ENCODE measurements at regions not wholly inside any gene's neighbourhood (a gene's known extent, or its start where the extent isn't known, plus 50 kb on each side); places are given as distances from the start of the nearest gene placed in this dataset.

GRCh38 chr10:118498623-118499022 is 96.8 kb downstream of the PRLHR start:
- DNase-seq (ENCODE audit: low spot score) = no peak
- no peak overlapping the region for H3K27ac ChIP-seq (ENCODE audit: low read depth in 1 of 2, low read length in 2 of 2)
- H3K9me3 ChIP-seq (ENCODE audit: control insufficient read depth in 4 of 4, low read length in 3 of 4) = no peaks in the 10 kb centered on the region
- WGBS = 76% methylated on average over 4 of the region's 4 CpGs
- H3K4me3 ChIP-seq (ENCODE audit: low read depth in 1 of 3, low read length in 3 of 3) = no peak overlapping the region
- no peaks in the 10 kb centered on the region for H3K27me3 ChIP-seq (ENCODE audit: control insufficient read depth in 4 of 4, insufficient read depth in 4 of 4, low read length in 3 of 4)
- TF ChIP-seq, protein P1, sequence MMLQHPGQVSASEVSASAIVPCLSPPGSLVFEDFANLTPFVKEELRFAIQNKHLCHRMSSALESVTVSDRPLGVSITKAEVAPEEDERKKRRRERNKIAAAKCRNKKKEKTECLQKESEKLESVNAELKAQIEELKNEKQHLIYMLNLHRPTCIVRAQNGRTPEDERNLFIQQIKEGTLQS (IDR thresholded peaks at IDR 0.05) = no peak
- TF ChIP-seq RXRA (IDR thresholded peaks at IDR 0.05) = no peak
- TF ChIP-seq EGR1 (IDR thresholded peaks at IDR 0.05; ENCODE audit: low read depth in 2 of 2) = no peak
- TF ChIP-seq TAF1 (conservative IDR thresholded peaks at IDR 0.05) = no peak
- no peak for TF ChIP-seq CTCF (IDR thresholded peaks at IDR 0.05; ENCODE audit: low read depth, low read length, missing input control)
- TF ChIP-seq ZBTB33 (IDR thresholded peaks at IDR 0.05) = no peak
- no peaks in the 10 kb centered on the region for H3K36me3 ChIP-seq (ENCODE audit: control insufficient read depth in 4 of 4, insufficient read depth in 3 of 4, low read depth in 1 of 4, low read length in 3 of 4)
- H3K9ac ChIP-seq (ENCODE audit: low read depth in 1 of 2, low read length in 2 of 2) = no peak overlapping the region
- H3K4me1 ChIP-seq (ENCODE audit: control insufficient read depth in 4 of 4, insufficient read depth in 4 of 4, low read length in 3 of 4) = no peaks in the 10 kb centered on the region

GRCh38 chr10:118497227-118497626 is 98.2 kb downstream of the PRLHR start:
- WGBS = 84% methylated on average over 8 of the region's 8 CpGs
- DNase-seq (ENCODE audit: low spot score) = no peak
- TF ChIP-seq, protein P2, sequence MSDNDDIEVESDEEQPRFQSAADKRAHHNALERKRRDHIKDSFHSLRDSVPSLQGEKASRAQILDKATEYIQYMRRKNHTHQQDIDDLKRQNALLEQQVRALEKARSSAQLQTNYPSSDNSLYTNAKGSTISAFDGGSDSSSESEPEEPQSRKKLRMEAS (IDR thresholded peaks at IDR 0.05) = no peak
- no peak for TF ChIP-seq FOXA1 (IDR thresholded peaks at IDR 0.05)
- no peak for TF ChIP-seq JUND (IDR thresholded peaks at IDR 0.05)
- no peak for TF ChIP-seq GABPA (IDR thresholded peaks at IDR 0.05 in 1 of 2, conservative IDR thresholded peaks at IDR 0.05 in 1 of 2)
- TF ChIP-seq ZBTB33 (IDR thresholded peaks at IDR 0.05) = no peak
- no peak for TF ChIP-seq RAD21 (IDR thresholded peaks at IDR 0.05)
- TF ChIP-seq EGR1 (IDR thresholded peaks at IDR 0.05; ENCODE audit: low read depth in 2 of 2) = no peak
- TF ChIP-seq HNF4A (conservative IDR thresholded peaks at IDR 0.05) = no peak
- no peak for TF ChIP-seq REST (IDR thresholded peaks at IDR 0.05)
- no peak for TF ChIP-seq HNF4G (IDR thresholded peaks at IDR 0.05)
- no peak for TF ChIP-seq CTCF (IDR thresholded peaks at IDR 0.05; ENCODE audit: low read depth, low read length, missing input control)
- no peak for TF ChIP-seq RXRA (IDR thresholded peaks at IDR 0.05)
- TF ChIP-seq YY1 (IDR thresholded peaks at IDR 0.05) = no peak
- no peak for TF ChIP-seq TAF1 (conservative IDR thresholded peaks at IDR 0.05)
- TF ChIP-seq NR2F2 (IDR thresholded peaks at IDR 0.05) = no peak
- TF ChIP-seq SP1 (IDR thresholded peaks at IDR 0.05) = no peak
- no peak for TF ChIP-seq FOXA2 (IDR thresholded peaks at IDR 0.05)
- TF ChIP-seq, protein P1 (IDR thresholded peaks at IDR 0.05) = no peak
- no peak overlapping the region for H3K9ac ChIP-seq (ENCODE audit: low read depth in 1 of 2, low read length in 2 of 2)
- H3K4me3 ChIP-seq (ENCODE audit: low read depth in 1 of 3, low read length in 3 of 3) = no peak overlapping the region
- no peaks in the 10 kb centered on the region for H3K9me3 ChIP-seq (ENCODE audit: control insufficient read depth in 4 of 4, low read length in 3 of 4)
- no peak overlapping the region for H3K27ac ChIP-seq (ENCODE audit: low read depth in 1 of 2, low read length in 2 of 2)
- H3K36me3 ChIP-seq (ENCODE audit: control insufficient read depth in 4 of 4, insufficient read depth in 3 of 4, low read depth in 1 of 4, low read length in 3 of 4) = no peaks in the 10 kb centered on the region
- no peaks in the 10 kb centered on the region for H3K27me3 ChIP-seq (ENCODE audit: control insufficient read depth in 4 of 4, insufficient read depth in 4 of 4, low read length in 3 of 4)
- no peaks in the 10 kb centered on the region for H3K4me1 ChIP-seq (ENCODE audit: control insufficient read depth in 4 of 4, insufficient read depth in 4 of 4, low read length in 3 of 4)
